HG03039 (cell line): ENCODE measurements at regions not wholly inside any gene's neighbourhood (a gene's known extent, or its start where the extent isn't known, plus 50 kb on each side); places are given as distances from the start of the nearest gene placed in this dataset.
"Not testable (repeated sequence)": the region's sequence is repeated elsewhere in the genome, so short reads cannot be mapped to it uniquely, and the experiment has no call there.

Experiments used
- ATAC-seq: cut with Tn5 transposase; IDR thresholded peaks from one replicate; pipeline ENCODE4 v1.9.1; 2021; ENCODE audit warnings: mild to moderate bottlenecking, moderate library complexity; ENCODE audit not compliant: unreplicated experiment

DNA sequence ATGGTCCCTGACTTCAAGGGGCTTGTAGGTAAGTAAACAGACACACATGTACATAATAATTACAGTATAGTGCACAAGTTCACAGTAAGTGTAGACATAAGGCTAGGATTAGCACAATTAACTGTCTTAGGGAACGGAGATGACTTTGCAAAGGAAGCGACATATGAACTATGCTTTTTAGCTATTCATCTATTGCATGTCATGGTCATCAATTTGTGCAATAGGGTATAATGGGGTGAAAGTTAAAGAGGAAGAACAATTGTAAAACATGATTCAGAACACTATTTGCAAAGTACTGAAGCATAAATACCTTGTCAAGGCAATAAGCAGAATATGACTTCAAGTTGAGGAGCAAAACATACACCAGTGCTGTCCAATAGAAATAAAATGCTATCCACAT, 112.3 kb upstream of the SLC8A1 start:
- ATAC-seq, result no peak

DNA sequence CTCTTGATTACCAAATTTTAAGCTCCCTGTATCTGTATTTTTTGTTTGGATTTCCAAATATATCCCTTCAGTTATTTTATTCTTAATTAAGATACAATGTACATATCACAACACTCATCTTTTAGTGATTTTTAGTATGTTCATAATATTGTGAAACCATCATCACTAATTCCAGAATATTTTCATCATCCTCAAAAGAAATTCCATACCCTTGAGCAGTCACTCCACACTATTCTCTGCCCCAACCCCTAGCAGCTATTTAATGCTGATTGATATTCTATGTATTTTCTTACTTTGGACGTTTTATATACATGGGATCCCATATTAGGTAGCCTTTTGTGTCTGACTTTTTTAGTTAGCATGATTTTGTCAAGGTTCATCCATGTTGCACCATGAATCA, 127.4 kb upstream of the SLC8A1 start:
- ATAC-seq, result no peak

GRCh38 chr2:40584432-40584831, 132.5 kb upstream of the SLC8A1 start:
- no peak for ATAC-seq

DNA sequence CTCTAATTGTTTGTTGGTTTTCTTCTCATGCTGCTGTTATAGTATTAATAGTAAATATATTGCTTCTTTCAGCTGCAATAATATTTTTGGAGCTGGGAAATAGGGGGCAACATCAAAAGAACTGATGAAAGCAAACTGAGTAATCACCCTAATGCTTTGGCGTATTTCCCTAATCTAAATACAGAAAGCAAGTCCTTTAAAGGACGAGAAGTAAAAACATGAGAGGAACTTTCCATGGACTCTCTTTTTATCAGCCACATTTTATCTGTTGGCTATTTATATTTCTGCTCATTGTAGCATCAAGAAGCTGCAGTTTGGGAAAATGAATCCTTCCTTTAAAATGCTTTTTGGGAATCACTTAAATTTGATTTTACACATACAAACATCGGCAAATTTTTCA, 139.9 kb upstream of the SLC8A1 start:
- no peak for ATAC-seq

GRCh38 chr2:40592218-40592617, 140.3 kb upstream of the SLC8A1 start:
- ATAC-seq, result no peak

DNA sequence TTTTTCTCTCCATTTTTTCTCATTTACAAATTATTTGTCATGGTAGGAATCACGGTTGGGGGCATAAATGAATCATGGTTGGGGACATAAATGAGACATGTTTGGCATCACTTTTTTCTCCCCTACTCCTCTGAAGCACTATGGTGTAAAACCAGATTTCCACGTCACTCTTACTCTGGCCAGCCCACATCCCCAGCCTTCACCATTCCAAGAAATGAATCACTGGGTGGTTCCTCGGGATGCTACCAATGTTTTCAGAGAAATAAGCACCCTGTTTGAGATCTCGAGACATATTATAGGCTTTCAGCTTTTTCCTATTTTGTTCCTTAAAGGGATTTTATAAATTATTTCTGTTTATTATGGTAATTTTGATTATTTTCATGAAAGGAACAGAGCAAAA, 155.0 kb upstream of the SLC8A1 start:
- no peak for ATAC-seq

DNA sequence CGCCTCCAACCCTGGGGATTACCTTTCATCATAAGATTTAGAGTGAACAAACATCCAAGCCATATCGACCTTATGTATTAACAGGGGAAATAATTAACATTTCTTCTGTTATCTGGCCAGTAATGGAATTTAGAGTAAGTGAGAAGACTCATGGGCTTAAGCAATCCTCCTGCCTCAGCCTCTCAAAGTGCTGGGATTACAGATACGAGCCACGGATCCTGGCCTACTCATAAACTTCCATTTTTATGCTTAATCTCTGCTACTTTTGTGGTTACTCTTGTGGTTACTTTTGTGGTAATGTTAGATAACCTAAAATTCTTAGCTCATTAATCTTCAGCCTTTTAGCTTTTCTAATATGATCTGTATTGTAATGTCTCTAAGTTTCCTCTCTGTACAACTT, 159.3 kb upstream of the SLC8A1 start:
- no peak for ATAC-seq

DNA sequence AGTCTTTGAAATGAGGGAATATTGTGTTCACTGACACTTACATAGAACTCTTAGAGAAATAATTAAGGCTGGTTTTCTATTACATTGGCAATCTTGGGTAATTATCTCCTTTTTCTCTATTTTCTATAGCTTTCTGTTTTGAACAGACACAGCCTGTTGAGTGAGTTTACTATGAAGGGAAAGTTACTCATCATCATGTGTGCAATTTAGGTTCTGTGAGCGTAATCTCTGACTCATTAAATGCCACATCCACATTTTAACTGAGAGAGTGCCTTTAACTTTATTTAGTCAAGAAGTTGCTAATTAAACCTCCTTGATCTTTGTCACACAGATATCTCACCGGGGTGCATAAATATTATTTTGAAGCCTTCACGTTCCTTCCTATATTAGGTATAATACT, 174.0 kb upstream of the SLC8A1 start:
- ATAC-seq, result no peak

- ATAC-seq, result no peak
These were observed 176.7 kb upstream of the SLC8A1 start for GRCh38 chr2:40628556-40628955.

GRCh38 chr2:40629768-40630434, 178.0 kb upstream of the SLC8A1 start:
- ATAC-seq, result no peak

DNA sequence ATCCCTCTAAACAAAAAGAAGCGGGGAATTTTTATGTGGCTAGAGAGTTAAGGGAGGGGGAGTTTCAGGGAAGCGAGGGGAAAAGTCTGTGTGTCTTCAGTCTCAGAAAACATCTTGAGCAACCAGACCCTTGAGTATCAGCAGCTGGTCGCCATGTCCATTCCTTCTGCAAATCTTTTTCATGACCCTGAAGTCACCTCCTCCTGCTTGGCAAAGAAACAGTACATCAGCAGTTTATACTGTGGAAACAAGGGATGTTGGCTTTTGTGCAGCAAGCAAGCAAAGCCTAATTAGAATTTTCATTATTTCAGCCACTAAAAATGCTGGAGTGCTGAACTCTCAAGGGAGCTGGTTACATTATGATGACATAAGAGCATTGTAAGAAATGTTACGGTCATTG, 187.4 kb upstream of the SLC8A1 start:
- no peak for ATAC-seq

DNA sequence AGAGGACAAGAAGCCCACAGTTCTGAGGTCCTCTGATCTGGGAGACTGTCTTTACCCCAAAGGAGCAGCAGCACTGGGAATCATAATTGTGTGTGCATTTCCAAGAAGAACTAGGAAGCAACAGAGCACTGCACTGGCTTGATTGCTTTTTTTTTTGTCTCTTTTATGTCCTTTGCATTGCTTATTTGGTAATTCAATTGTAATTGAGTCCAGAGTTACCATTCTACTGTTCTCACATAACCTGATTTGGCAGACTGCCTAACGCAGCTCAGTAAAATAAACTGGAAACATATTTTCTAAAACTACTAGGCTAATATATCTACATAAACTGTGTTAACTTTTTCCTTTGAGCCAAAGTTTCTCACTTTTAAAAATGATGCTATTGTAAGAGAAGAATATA, 190.3 kb upstream of the SLC8A1 start:
- no peak for ATAC-seq

DNA sequence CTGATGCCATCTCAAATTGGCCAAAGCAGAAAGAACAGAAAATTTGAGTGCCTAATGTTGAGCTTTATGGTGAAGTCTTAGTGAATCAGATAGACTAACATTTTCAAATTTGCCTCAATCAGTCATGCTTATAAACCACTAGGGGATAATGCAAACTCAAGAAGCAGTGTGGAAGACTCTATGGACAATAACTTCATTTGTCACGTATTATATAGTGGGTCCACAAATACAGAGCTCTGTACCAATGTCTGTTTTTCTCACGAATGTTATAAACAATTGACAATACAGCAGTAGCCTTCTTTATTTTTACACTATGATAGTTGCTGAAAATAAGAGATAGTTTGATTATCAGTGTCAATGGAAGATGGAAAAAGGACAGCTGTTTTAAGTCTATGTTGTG, 190.8 kb upstream of the SLC8A1 start:
- ATAC-seq, result no peak

GRCh38 chr2:40646642-40647041, 194.8 kb upstream of the SLC8A1 start:
- ATAC-seq, result no peak

- no peak for ATAC-seq
These were observed 200.3 kb upstream of the SLC8A1 start for GRCh38 chr2:40652155-40652554.

GRCh38 chr2:40653829-40654228, 201.9 kb upstream of the SLC8A1 start:
- no peak for ATAC-seq

DNA sequence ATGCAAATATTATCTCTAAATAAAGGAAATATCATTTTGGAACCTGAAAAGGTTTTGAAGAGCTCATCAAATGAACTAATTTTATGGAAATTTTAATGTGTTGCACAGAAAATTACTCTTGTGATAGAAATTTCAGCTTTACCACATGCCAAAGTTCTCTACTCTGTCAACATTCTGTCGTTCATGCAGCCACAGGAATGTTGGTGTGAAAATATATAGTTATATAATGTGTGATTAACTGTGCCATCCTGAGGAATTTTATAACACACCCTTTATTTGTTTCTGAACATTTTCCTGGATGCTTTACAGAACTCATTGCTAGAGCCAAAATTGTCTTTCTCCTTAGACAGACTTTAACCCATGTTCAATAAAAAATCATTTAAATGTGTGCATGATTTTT, 202.5 kb upstream of the SLC8A1 start:
- ATAC-seq, result no peak

GRCh38 chr2:40658941-40659340, 207.1 kb upstream of the SLC8A1 start:
- ATAC-seq, result no peak

GRCh38 chr2:40665493-40666232, 213.8 kb upstream of the SLC8A1 start:
- ATAC-seq, result no peak

DNA sequence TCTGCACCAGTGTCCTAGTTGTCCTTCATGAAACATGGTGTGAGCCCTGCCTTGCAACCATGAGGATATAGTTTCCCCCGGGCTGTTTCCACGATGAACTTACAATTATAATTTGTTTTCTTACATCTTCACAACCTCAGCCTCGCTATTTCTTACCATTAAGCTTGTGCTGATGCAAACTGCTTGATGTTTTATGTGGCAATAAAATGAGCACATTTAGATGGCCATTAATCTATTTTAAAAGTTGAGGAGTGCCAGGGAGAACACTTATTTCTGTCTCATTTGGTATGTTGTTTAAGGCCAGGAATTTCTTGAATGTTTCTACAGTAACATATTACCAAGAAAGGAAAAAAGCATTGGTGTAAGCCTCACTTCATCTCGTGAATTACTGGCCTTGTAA, 214.5 kb upstream of the SLC8A1 start:
- ATAC-seq, result no peak

- ATAC-seq, result no peak
These were observed 216.5 kb upstream of the SLC8A1 start for GRCh38 chr2:40668425-40668824.

DNA sequence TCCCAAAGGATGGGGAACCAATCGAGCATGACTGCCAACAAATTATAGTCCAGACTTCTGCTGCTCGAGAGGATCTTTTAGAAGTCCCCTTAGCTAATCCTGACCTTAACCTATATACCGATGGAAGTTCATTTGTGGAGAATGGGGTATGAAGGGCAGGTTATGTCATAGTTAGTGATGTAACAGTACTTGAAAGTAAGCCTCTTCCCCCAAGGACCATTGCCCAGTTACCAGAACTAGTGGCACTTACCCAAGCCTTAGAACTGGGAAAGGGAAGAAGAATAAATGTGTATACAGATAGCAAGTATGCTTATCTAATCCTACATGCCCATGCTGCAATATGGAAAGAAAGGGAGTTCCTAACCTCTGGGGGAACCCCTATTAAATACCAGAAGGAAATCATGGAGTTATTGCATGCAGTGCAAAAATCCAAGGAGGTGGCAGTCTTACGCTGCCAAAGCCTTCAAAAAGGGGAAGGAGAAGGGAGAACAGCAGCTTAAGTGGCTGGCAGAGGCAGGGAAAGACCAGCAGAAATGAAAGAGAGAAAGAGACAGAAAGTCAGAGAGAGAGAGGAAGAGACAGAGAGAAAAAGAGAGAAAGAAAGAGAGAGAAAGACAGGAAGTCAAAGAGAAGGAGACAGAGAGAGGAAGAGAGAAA, 224.4 kb upstream of the SLC8A1 start:
- not testable (repeated sequence) for ATAC-seq
